Midbrain (tissue), 1 donor: ENCODE measurements at regions not wholly inside any gene's neighbourhood (a gene's known extent, or its start where the extent isn't known, plus 50 kb on each side); places are given as distances from the start of the nearest gene placed in this dataset.

ENCODE experiments used
- DNase-seq: peaks from one replicate; lab custom pipeline; 2025; lab: John Stamatoyannopoulos, UW

DNA sequence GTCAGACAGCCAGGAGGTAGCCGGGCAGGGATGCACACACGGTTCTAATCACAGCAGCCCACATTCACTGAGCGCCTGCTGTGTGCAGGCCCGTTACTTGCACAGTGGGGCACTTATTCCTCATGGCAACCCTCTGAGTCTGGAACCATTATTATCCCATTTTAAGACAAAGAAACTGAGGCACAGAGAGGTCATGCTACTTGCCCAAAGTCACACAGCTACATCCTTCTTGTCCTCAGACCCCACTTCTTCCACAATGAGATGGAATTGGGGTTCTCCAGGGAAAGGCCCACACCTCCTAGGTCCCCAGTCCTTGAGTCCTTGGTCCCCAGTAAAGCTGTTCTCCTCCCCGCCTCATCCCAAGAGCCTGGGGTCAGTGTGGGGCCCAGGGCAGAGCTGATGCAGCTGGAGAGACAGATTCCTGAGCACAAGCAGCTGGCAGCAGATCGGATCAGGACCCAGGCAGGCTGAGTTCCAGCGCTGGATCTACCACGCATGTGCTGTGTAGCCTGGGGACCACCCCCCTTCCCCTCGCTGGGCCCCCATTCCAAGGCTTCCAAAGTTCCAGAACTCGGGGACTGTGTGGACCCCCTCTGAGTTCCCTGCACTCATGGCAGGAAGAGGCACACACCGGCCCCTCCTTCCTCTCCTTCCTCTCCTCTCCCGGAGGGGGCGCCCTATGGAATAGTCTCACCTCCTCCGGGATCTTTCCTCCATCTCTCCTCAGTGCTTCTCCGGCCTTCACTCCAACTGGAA, 393.4 kb downstream of the MATN1 start:
- no peak for DNase-seq

DNA sequence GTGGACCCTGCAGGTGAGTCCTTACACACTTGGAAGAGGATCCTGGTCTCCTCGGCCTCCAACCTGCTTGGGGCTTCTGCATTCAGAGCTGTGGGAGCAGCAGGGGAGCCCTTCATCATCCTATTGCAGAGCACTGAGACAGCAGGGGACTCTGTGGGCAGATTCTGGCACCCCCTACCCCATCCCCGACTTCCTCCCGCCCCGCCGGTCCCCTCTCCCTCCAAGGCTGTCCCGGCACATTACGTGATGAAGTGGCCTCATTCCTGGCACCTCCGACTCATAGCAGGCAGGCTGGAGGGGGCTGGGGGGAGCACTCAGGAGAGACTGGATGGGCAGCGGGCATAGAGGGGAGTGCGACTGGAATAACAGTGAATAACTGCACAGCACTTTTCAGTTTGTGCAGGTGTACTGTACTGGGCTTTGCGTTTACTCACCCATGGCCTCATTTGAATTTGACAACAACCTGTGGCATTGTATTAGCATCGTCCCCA, 394.1 kb downstream of the MATN1 start:
- DNase-seq, result no peak

DNA sequence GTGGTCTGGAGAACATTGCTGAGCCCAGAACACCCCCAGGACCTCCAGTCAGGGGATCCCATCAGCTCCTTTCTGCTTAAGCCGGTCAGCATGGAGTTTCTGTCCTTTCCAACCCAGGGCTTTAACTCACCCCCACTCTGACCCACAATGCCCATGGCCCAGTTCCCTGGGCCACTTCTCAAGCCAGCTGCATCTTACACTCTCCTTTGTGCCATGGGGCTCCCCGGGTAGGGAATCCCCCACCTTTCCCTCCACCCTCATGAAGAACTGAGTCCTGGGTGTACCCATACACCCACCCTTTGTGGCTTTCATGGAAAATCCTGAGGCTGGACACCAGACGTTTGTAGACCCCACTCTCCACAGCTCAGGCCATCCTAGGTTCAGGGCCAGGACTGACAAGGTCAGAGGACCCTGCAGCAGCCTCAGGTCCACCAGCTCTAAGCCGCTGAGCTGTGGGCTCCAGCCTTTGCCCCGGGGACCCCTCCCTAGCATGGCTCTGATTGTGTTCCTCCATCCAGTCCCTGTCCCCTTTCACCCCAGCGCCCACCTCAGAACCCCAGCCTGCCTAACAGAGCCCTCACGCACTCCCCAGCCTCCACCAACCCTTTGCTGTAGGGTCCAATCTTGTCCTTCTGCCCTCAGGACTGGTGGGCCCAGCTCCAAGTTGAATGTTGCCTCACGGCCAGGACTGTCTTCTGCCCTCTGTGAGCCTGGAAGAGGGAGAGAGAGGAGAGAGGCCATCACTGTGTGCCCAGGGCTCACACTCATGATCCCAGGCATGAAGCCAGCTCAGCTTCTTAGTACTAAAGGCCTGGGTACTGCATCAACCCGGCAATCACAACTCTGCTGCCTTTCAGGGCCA, 394.8 kb downstream of the MATN1 start:
- DNase-seq, result no peak

DNA sequence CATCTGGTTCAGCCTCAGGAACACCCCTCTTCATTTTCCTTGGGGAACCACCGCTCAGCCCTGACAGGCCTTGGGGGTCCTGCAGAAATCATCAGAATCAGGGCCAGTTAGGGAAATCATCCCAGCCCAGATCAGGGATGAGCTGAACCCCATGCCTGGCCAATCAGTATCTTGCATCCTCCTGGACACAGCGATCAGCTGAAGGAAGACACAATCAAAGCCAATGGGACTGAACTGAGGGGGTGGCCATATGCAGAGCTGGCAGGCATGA, 395.4 kb downstream of the MATN1 start:
- no peak for DNase-seq

DNA sequence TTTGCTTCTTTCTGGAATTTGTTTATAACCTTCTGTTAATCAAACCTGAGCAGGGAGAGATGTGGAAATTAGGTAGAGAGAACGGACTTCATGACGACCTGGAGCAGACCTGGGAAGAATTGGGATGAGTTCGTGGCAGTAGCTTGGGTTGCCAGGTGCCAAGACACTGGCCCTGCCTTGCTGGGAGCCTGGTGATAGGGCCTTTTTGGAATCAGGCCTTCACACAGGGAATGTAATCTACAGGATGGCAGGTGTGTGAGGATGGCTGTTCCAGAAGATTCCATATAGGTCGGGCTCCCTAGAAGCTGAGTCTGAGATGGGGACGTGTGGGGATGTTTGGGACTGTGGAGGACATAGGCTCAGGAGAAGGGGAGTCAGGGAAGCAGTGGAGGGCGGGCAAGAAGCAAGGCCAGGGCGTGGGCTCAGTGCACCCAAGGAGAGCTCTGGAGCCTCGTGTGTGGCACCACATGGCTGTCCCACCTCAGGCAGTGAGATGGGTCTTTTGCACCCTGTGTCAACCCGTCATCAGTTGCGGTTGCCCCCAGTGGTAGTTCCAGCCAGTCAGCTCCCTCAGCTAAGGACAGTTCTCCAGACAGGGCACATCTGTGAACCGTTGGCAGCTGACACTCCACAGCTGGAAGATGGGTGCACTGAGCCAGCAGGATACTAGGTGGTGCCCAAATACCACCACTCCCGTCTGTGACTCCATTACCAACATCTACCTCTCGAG, 395.9 kb downstream of the MATN1 start:
- DNase-seq, result no peak

DNA sequence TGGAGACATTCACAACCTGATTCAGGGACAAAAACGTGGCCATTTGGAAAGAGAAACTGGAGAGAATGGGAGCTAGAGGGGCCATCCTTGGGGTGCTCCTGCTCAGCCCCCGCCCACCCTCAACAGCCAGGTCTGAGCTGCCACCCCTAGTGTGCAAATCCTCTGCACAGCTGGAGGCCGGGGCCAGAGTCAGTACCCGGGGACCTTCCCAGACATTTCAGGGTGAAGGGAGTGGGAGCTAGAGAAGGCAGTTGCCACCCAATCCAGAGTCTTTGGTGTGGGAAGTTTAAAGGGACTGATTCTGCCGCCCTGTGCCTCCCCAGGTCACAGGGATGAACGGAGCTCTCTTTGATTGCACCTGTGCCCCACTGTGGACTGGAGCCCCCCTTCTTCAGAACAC, 397.4 kb downstream of the MATN1 start:
- no peak for DNase-seq

DNA sequence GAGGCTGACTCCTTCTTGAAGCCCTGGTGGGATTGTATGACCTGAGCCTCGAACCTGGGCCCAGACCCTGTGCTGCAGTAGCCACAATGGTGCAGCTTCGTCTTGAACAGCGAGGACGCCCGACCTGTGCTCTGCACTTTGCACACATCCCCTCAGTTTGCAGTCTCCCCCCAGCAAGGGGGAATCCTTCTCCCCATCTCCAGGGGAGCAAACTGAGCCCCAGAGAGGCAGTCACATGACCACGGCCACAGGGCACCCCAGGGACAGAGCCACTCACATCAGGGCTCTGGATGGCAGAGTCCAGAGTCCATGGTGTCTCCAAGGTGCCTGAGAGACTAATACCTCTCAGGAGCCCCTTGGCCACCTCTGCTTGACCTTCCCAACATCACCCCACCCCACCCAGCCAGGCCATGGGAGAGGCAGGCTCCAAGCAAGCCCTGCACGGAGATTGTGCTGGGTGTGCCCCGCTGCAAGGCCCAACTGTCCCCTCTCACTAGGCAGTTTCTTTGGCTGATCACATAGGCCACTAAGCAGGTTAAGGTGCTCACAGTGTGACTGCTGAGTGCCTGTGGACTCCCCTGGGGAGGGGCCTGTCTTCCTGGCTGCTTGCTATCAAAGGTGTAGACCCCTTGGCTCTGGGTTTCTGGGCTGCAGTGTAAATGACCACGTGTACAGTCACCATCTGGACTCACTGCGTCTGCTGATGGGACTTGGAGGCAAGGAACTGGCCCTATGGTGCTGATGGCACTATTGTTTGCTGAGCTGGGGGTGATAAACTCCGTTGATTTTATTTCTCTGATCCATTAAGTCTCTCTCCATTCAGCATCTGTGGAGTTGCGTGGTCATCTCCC, 398.1 kb downstream of the MATN1 start:
- DNase-seq, result no peak

DNA sequence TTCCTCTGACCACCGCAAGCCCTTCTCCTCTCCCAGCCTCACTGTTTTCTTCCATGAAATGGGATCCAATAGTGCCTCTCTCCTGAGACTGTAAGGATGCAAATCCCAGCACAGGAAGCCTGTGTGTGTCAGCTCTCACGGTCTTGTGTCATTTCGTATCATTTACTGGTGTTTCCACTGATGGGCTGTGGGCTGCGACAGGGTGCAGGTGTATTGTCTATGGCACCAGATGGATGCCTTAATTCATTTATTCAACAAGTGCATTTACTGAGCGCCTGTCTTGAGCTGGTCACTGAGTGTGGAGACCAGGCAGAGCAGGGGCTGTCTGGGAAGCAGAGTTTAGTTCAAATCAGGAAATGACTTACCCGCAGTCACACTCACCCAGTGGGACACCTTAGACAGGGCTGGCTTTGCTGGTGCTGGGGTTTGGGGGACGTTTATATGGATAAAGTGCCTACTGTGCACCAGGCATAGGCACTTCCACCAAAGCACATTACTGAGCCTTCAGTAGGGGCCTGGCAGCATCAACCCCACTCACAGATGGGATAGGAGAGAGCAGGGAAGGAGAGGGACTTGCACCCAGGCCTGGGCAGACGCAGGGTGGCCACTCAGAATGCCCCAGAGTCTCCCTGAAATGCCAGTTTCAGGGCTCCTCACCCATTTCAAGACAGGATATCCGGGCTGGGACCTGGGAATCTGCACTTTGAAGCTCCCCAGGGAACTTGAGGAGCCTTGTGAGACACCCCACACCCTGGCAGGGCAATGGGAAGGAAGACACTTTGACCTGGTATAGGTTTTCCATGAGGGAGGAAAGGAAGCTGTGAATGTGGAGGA, 398.9 kb downstream of the MATN1 start:
- DNase-seq, result no peak

DNA sequence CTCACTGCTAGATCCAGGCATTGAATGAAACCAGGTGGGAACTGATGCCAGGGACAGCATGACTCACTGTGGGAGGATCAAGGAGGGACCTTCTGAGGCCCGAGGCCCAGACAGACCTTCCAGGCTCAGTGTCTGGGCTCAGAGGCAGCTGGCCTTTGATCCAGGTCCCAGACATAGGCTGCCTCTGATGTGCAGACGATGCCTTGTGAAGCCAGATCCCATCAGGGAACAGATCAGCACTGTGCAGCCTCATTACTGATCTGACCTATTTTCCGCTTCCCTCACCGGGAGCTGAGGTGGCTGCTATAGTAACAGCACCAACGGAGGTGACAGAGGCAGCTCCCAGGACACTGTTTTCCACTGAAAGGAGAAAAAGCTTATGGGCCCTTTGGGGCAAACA, 399.5 kb downstream of the MATN1 start:
- DNase-seq, result peak; percentile 1

DNA sequence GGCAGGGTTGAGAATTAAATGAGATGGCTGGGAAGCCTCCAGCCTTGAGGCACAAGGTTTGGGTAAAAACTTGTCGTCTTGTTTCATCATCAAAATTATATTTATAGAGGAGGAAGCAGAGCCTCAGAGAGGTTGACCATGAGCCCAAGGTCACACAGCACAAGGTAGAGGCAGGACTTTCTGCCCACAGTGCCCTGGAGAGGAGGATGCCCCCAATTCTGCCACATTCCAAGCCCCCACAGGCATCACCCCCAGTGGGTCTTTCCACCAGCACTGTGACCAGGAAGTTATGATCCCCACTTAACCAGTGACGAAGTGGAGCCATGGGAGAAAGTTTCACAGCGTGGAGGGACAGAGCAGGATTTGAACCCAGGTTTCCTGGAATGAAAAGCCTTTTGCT, 400.0 kb downstream of the MATN1 start:
- no peak for DNase-seq

DNA sequence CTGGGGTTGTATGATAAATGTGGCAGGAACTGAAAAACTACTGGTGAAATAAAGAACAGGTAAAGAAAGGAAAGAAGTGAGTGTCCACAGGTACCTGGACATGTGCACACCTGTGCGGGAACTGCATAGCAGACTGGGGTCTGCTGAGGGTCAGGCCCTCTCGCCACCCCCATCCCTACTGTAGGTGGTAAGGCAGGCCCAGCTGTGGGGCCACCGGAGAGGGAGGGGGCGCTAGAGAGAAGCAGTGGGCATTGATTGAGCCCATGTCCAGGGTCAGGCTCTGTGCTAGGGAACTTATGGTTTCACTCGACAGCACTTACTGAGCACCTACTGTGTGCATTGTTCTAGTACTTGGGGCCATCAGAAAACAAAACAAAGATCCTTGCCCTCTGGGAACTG, 400.5 kb downstream of the MATN1 start:
- no peak for DNase-seq

DNA sequence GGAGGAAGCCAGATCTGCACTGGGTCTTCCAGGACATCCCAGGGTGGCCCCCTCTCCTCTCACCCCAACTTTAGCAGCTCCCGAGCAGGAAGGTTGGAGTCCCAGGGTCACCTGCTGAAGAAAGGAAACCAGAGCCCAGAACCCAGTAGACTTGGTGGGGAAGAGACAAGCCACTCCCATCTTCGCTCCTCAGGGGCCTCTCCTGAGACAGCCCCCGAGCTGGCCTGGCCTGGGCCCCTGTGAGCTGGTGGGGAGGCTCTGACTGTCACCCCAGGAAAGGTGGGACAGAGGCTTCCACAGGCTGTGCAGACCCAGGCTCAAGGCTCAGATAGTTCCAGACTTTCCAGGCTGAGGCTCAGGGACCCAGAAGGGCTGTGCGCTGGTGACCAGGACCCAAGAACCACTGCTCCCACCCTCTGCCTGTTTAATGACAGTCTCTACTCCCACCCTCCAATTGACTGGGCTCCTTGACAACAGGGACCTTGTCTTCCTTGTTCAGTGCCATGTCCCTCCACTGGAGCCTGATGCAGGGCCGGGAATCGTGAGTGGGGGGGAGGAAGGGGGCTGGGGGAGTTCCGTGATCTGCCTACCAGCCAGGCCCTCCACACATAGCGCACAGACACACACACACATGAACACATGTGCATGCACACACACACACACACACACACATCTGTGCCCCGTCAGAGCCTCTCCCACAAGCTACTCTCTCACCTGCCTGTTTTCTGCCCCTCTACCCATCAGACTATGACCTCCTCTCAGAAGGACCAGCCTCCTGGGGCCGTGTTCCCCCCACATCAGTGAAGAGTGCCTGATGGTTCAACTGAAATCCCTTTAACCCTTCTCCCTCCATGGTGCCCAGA, 401.2 kb downstream of the MATN1 start:
- DNase-seq, result no peak

DNA sequence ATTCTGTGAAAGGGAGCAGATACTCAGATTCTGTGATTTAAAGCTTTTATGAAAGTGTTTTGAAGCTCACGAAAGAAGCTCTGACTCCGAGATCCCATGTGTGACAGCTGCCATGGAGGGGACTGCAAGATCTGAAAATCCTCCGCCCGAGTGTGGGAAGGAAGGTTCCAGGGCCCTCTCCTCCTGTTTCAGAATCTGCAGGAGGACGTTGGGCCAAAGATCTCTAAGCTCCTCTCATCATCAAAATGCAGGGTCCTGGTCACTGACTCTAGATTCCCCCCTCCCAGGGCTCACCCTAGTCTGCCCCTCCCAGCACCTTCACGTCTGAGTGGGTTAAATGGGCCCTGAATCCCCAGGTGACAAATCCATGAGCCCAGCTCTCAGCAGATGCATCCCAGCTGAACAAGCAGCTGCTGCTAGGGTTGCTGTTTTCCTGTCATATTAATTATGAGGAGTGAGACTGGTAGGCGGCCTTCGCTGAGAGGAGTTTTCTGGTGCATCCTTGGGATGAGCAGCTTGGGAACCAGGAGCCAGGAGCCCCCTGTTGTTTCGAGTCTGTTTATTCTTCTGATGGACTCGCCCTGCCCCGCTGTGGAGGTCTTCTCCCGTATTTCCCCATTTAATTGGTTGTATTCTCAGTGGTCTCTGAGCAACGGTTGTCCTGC, 402.0 kb downstream of the MATN1 start:
- no peak for DNase-seq

DNA sequence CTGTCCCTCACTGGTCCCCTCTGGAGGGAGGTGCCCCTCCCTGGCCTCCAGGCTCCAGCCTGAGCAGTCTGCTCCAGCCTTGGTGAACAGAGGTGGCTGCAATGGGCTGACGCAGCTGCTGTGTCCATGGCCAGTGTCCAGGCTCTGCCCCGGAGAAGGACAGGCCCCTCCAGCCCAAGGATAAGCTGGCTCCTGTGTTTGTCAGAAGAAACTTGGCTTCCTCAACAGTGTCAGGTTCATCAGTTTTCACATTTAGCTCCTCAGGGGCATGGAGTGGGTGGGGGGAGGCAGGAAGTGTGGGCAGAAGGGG, 402.8 kb downstream of the MATN1 start:
- no peak for DNase-seq

DNA sequence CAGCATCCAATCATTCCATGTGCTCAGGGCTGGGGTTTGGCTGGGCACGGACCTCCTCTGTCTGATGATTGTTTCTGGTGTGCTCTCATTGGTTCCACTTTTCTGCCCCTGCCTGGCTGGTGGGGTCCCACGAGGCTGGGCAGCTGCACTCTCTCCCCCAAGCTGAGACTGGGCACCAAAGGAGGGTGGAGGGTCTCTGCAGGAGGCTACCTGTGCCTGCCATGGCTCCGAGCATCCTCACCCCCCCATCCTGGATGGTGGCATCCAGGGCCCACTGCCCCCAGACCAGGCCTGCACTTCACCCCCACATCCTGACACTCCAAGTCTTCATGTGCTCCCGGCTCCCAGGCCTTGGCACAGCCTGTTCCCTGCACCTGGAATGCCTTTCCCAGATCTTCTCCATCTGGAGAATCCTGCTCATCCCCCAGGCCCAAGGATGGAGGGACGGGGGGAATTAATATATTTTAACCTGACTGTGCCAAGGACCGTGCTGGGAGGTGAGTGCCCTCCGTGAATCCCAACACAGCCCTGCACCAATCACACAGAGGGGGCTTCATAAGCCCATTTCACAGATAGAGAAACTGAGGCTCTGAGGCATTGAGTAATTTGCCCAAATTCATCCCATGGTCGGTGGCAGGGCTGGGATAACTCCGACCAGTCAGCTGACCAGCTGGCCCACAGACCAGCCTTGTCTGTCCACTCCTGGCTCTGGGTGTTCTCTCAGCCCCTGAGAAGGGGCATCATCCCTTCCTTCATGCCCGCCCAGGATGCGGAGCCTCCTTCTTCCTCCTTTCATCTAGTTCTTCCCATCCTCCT, 403.4 kb downstream of the MATN1 start:
- DNase-seq, result no peak

DNA sequence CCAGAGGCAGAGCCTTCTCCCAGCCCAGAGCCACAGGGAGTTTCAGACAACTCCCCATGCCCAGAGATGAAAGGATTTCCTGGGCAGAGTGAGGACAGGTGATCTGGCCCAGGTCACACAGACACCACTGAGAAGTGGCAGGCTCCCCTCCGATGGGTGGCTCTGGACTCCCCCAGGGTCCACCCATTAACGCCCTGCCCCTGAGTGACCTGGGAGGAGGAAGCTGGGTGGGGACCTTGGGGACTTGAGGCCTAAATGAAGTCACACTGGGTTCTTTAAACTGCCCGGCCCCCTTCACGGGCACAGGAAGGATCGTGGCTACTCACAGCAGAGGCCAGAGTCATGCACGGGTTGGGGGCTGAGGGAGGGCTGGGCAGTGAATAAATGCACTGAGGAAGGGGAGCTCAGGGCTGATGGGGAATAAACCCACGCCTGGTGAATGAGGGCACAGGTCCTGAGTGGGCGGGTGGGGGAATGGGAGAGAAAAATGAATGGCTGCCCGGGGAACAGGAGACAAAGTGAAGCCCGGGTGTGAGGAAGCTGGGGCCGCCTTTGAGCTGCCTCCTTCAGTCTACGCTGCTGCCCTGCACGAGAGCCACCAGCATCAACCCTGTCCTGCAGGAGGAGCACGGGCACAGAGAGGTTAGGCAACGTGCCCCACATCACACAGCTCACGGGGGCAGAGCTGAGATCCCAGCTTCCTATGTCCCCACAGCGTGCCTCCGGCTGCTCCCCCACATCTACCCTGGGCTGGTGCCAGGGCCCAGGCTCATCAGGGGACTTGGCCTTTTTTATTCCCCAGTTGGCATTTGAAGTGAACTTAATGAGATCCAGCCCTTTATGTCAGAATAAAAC, 404.3 kb downstream of the MATN1 start:
- DNase-seq, result no peak

DNA sequence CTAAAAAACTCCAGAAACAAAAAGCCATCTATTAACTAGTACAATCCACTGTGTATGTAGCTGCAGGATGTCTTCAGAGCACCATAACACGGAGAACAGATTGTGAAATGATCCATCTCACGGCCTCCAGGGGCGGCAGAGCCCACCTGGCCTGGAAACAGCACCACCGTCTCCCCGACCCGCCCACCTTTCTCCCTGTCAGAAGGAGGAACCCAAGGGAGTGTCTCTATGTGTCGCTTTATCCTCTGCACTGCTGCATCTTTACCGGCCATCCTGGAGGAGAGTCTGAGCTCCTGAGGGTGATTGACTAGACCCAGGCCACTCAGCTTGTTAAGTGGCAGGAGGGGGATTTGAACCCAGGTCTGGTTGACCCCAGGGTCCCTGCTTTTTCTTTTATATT, 405.0 kb downstream of the MATN1 start:
- no peak for DNase-seq

DNA sequence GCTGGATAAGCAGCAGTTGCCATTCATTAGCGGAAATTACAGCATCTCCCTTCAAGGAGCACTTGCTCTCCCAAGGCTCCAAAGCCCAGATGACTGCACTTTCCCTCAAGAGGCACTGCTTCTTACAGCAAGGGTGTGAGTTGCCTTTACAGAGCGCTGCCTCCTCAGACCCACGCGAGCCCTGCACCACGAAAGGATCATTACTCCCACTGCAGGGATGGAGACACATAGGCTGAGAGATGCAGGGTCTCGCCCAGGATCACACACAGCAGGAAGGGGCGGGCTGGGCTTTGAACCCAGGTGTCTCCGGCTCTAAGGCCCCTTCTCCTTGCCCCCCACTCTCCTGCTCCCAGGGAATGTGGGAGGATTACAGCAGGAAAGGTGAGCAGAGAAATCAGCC, 405.5 kb downstream of the MATN1 start:
- no peak for DNase-seq
